ENCODE measurements at regions not wholly inside any gene's neighbourhood (a gene's known extent, or its start where the extent isn't known, plus 50 kb on each side); places are given as distances from the start of the nearest gene placed in this dataset.
"Not testable (repeated sequence)": the region's sequence is repeated elsewhere in the genome, so short reads cannot be mapped to it uniquely, and the experiment has no call there.

DNA sequence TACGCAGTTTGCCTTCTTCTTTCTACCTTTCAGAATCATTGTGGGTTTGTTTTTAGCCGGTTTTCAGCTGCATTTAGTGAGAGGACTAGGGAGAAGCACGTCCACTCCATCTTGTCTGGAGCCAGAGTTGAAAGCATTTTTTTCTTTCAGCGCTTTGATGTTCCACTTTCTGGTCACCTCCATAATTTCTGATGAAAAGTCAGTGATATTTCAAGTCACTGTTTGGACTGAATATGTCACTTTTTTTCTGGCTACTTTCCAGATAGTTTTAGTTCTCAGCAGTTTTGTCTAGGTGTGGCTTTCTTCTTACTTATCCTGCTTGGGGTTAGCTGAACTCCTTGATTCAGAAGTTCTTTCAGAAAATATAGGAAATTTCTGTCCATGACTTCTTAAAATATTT, 123.9 kb upstream of the IER5L start:
- Mint-ChIP-seq H3K4me3 (no peak overlapping the region), H3K9me3 (no peaks in the 10 kb centered on the region), H3K27me3 (ENCODE audit: low read depth in 2 of 2) (peaks cover 16 to 41% of the 10 kb centered on the region in 2 donors), H3K4me1 (no peaks in the 10 kb centered on the region), H3K27ac (no peak overlapping the region), H3K36me3 (peaks cover 7% of the 10 kb centered on the region)
- WGBS (ENCODE audit: insufficient coverage), result 96% methylated on average over 4 of the region's 4 CpGs
- intact Hi-C loops (cut with micrococcal nuclease), result no loop called here
- Histone ChIP-seq H3K4me3 (ENCODE audit: low read length) (no peak overlapping the region), H3K9me3 (ENCODE audit: control insufficient read depth, insufficient read depth, low read length) (peaks cover 3% of the 10 kb centered on the region), H3K27ac (ENCODE audit: low read length) (no peak overlapping the region), H3K4me1 (ENCODE audit: control insufficient read depth, insufficient read depth, low read length) (no peaks in the 10 kb centered on the region), H3K36me3 (ENCODE audit: control insufficient read depth, insufficient read depth, low read length) (no peaks in the 10 kb centered on the region), H3K27me3 (ENCODE audit: control insufficient read depth, insufficient read depth, low read length) (no peaks in the 10 kb centered on the region)
- ATAC-seq (no peak), DNase-seq (no peak)
- TF ChIP-seq, protein P1, sequence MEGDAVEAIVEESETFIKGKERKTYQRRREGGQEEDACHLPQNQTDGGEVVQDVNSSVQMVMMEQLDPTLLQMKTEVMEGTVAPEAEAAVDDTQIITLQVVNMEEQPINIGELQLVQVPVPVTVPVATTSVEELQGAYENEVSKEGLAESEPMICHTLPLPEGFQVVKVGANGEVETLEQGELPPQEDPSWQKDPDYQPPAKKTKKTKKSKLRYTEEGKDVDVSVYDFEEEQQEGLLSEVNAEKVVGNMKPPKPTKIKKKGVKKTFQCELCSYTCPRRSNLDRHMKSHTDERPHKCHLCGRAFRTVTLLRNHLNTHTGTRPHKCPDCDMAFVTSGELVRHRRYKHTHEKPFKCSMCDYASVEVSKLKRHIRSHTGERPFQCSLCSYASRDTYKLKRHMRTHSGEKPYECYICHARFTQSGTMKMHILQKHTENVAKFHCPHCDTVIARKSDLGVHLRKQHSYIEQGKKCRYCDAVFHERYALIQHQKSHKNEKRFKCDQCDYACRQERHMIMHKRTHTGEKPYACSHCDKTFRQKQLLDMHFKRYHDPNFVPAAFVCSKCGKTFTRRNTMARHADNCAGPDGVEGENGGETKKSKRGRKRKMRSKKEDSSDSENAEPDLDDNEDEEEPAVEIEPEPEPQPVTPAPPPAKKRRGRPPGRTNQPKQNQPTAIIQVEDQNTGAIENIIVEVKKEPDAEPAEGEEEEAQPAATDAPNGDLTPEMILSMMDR (IDR thresholded peaks at IDR 0.05), result no peak

DNA sequence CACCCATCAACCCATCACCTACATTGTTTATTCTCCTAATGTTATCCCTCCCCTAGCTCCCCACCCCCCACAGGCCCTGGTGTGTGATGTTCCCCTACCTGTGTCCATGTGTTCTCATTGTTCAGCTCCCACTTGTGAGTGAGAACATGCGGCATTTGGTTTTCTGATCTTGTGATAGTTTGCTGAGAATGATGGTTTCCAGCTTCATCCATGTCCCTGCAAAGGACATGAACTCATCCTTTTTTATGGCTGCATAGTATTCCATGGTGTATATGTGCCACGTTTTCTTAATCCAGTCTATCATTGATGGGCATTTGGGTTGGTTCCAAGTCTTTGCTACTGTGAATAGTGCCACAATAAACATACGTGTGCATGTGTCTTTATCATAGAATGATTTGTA, 118.1 kb upstream of the IER5L start:
- H3K4me3 ChIP-seq (ENCODE audit: low read length); H3K4me1 ChIP-seq (ENCODE audit: control insufficient read depth, insufficient read depth, low read length); DNase-seq; H3K27ac Mint-ChIP-seq; H3K9me3 Mint-ChIP-seq; H3K4me3 Mint-ChIP-seq; intact Hi-C loops (cut with micrococcal nuclease); H3K4me1 Mint-ChIP-seq; H3K27me3 ChIP-seq (ENCODE audit: control insufficient read depth, insufficient read depth, low read length); H3K36me3 ChIP-seq (ENCODE audit: control insufficient read depth, insufficient read depth, low read length); H3K9me3 ChIP-seq (ENCODE audit: control insufficient read depth, insufficient read depth, low read length); H3K27ac ChIP-seq (ENCODE audit: low read length); ATAC-seq: not testable (repeated sequence)
- WGBS (ENCODE audit: insufficient coverage), result 100% methylated on average over 2 of the region's 3 CpGs
- H3K36me3 Mint-ChIP-seq, result peaks cover 17% of the 10 kb centered on the region
- H3K27me3 Mint-ChIP-seq (ENCODE audit: low read depth in 2 of 2), result peaks cover 16 to 45% of the 10 kb centered on the region in 2 donors

DNA sequence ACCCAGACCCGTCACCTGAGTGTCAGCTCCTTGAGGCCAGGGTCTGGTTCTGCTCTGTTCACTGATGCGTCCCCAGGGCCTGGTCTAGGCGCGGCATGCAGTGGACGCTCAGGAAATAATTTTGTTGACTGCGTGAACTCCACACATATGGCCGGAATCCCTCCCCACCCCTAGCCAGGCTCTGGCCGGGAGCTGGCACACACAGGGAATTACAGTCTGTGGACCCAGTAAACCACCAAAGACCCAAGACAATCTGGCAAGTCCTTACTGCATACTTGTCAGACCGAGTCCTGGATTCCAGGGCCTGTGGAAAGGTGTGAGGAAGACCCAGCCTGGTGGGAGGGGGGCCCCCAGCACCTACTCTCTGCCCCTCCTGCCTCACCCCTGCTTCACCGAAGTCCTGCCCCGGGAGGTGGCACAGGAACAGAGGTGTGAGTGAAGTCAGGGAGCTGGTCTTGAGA, 113.0 kb upstream of the IER5L start:
- Histone ChIP-seq H3K27me3 (ENCODE audit: control insufficient read depth, insufficient read depth, low read length) (no peaks in the 10 kb centered on the region), H3K27ac (ENCODE audit: low read length) (no peak overlapping the region), H3K9me3 (ENCODE audit: control insufficient read depth, insufficient read depth, low read length) (no peaks in the 10 kb centered on the region), H3K36me3 (ENCODE audit: control insufficient read depth, insufficient read depth, low read length) (no peaks in the 10 kb centered on the region), H3K4me3 (ENCODE audit: low read length) (no peak overlapping the region), H3K4me1 (ENCODE audit: control insufficient read depth, insufficient read depth, low read length) (no peaks in the 10 kb centered on the region)
- no peak overlapping the region for H3K4me3 Mint-ChIP-seq
- H3K36me3 Mint-ChIP-seq, result peaks cover 5% of the 10 kb centered on the region
- 83% methylated on average over 11 of the region's 11 CpGs for WGBS (ENCODE audit: insufficient coverage)
- intact Hi-C loops (cut with micrococcal nuclease), result no loop called here
- H3K4me1 Mint-ChIP-seq, result no peaks in the 10 kb centered on the region
- no peak for DNase-seq
- H3K9me3 Mint-ChIP-seq, result peaks cover 0 to 3% of the 10 kb centered on the region in 2 donors
- peaks cover 0 to 3% of the 10 kb centered on the region in 2 donors for H3K27me3 Mint-ChIP-seq (ENCODE audit: low read depth in 2 of 2)
- H3K27ac Mint-ChIP-seq, result no peak overlapping the region
- TF ChIP-seq, protein P1 (IDR thresholded peaks at IDR 0.05), result no peak
- ATAC-seq, result no peak

DNA sequence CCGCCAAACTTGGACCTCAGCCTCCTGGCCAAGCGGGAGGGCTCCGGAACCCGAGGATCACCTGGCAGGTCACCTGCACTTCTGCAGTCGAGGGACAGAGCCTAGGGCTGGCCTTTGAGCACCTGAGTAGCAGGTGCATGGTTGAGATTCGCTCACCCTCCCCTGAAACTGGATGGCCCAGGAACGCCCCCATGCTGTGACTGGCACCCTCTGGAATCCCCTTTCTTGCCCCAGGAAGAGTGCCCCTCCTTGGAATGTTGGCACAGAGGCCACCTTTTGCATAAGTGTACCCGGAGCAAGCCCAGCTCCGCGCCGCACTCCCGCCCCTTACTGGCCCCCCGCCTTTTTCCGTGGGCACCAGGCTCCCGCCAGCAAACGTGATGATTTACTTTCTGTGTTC, 112.5 kb upstream of the IER5L start:
- no peaks in the 10 kb centered on the region for H3K36me3 ChIP-seq (ENCODE audit: control insufficient read depth, insufficient read depth, low read length)
- H3K27ac ChIP-seq (ENCODE audit: low read length), result no peak overlapping the region
- Mint-ChIP-seq H3K9me3 (peaks cover 0 to 2% of the 10 kb centered on the region in 2 donors), H3K4me3 (no peak overlapping the region), H3K4me1 (no peaks in the 10 kb centered on the region), H3K27me3 (ENCODE audit: low read depth in 2 of 2) (peaks cover 0 to 3% of the 10 kb centered on the region in 2 donors), H3K27ac (no peak overlapping the region), H3K36me3 (peaks cover under 1% of the 10 kb centered on the region)
- no peaks in the 10 kb centered on the region for H3K27me3 ChIP-seq (ENCODE audit: control insufficient read depth, insufficient read depth, low read length)
- H3K4me3 ChIP-seq (ENCODE audit: low read length), result no peak overlapping the region
- intact Hi-C loops (cut with micrococcal nuclease), result no loop called here
- DNase-seq, result no peak
- no peaks in the 10 kb centered on the region for H3K9me3 ChIP-seq (ENCODE audit: control insufficient read depth, insufficient read depth, low read length)
- no peaks in the 10 kb centered on the region for H3K4me1 ChIP-seq (ENCODE audit: control insufficient read depth, insufficient read depth, low read length)
- TF ChIP-seq, protein P1 (IDR thresholded peaks at IDR 0.05), result no peak
- no peak for ATAC-seq
- 48% methylated on average over 16 of the region's 16 CpGs for WGBS (ENCODE audit: insufficient coverage)

Data from natural killer cell (primary cell).